ENCODE measurements at regions not wholly inside any gene's neighbourhood (a gene's known extent, or its start where the extent isn't known, plus 50 kb on each side); places are given as distances from the start of the nearest gene placed in this dataset.
A peak's percentile ranks its signal among the peaks of the same experiment; 100 is the strongest.

GRCh38 chr18:47595831-47596501, 334.5 kb downstream of the SMAD2 start:
- DNase-seq = no peak

- DNase-seq = no peak
Measured at GRCh38 chr18:47594621-47595086, 335.8 kb downstream of the SMAD2 start.

GRCh38 chr18:47593744-47594472, 336.6 kb downstream of the SMAD2 start:
- no peak for DNase-seq

GRCh38 chr18:47591429-47591828, 339.0 kb downstream of the SMAD2 start:
- no peak for DNase-seq

- DNase-seq = no peak
Measured at GRCh38 chr18:47587587-47587986, 336.1 kb upstream of the SKOR2 start.

GRCh38 chr18:47586418-47587070, 335.1 kb upstream of the SKOR2 start:
- no peak for DNase-seq

- DNase-seq = no peak
Measured at GRCh38 chr18:47585914-47586313, 334.5 kb upstream of the SKOR2 start.

GRCh38 chr18:47585136-47585535, 333.7 kb upstream of the SKOR2 start:
- DNase-seq = no peak

GRCh38 chr18:47582093-47582492, 330.6 kb upstream of the SKOR2 start:
- DNase-seq = peak; percentile 57

GRCh38 chr18:47577520-47577919, 326.1 kb upstream of the SKOR2 start:
- DNase-seq = no peak

- DNase-seq = no peak
Measured at GRCh38 chr18:47574966-47575365, 323.5 kb upstream of the SKOR2 start.

- DNase-seq = no peak
Measured at GRCh38 chr18:47571957-47572356, 320.5 kb upstream of the SKOR2 start.

- DNase-seq = no peak
Measured at GRCh38 chr18:47566809-47567208, 315.3 kb upstream of the SKOR2 start.

- DNase-seq = no peak
Measured at GRCh38 chr18:47560723-47561715, 309.6 kb upstream of the SKOR2 start.

- no peak for DNase-seq
Measured at GRCh38 chr18:47558110-47558750, 306.8 kb upstream of the SKOR2 start.

GRCh38 chr18:47557160-47557559, 305.7 kb upstream of the SKOR2 start:
- DNase-seq = no peak

- no peak for DNase-seq
Measured at GRCh38 chr18:47552783-47553182, 301.3 kb upstream of the SKOR2 start.

GRCh38 chr18:47550611-47551010, 299.2 kb upstream of the SKOR2 start:
- DNase-seq = no peak

GRCh38 chr18:47549021-47549540, 297.6 kb upstream of the SKOR2 start:
- DNase-seq = no peak

GRCh38 chr18:47547539-47548202, 296.2 kb upstream of the SKOR2 start:
- DNase-seq = no peak

Data from renal pelvis (tissue), 1 donor.